Epithelial cell of proximal tubule (primary cell): ENCODE measurements at regions not wholly inside any gene's neighbourhood (a gene's known extent, or its start where the extent isn't known, plus 50 kb on each side); places are given as distances from the start of the nearest gene placed in this dataset.

Experiments
- DNase-seq: peaks from one replicate; pipeline ENCODE4 v3.0.0-alpha.2; 2011; ENCODE audit warnings: low read depth
- H3K4me3 ChIP-seq: 2 replicates; pipeline ENCODE4 v1.5.1; 2011; ENCODE audit warnings: low read depth, mild to moderate bottlenecking, low read length
- CTCF ChIP-seq: conservative IDR thresholded peaks from 2 replicates; pipeline ENCODE4 v1.5.1; 2012; ENCODE audit warnings: low read depth, mild to moderate bottlenecking, low read length

DNA sequence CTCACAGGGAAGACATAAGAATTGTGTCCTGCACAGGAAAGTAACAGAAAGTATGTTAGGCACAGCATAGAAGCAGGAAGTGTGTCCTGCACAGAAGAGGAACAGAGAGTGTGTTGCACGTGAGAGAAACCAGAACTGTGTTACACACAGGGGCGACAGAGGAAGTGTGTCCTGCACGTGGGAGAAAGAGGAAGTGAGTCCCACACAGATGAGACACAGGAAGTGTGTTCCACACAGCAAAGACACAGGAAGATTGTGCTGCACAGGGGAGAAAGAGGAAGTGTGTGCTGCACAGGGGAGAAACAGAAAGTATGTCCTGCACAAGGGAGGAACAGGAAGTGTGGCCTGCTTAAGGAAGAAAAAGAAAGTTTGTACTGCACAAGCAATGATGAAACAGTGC, 800.1 kb downstream of the CDY2B start:
- no peak for DNase-seq
- no peak overlapping the region for H3K4me3 ChIP-seq
- no peak for TF ChIP-seq CTCF

GRCh38 chrY:17067307-17067706, 812.7 kb downstream of the CDY2B start:
- H3K4me3 ChIP-seq = no peak overlapping the region
- no peak for TF ChIP-seq CTCF
- peak; percentile 76 for DNase-seq

- no peak overlapping the region for H3K4me3 ChIP-seq
- TF ChIP-seq CTCF = no peak
These were observed 827.0 kb downstream of the CDY2B start for GRCh38 chrY:17053041-17053440.

DNA sequence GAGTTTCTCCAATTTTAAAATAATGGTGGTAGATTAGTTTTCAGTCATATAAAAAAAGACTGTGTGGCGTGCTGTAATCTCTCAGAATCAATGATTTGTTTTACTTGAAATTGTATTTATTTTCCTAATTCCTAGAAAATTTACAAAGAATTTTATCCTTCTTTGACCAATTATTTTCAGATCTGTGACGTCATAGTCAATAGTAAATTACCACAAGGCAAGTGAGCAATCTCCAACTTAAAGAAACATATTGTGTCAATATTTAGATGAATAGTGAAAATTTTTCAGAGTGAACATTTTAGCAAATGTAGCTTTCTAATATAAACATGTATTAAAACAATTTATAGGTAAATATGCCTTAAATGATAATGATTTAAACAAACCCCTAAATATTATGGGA, 829.6 kb downstream of the CDY2B start:
- no peak overlapping the region for H3K4me3 ChIP-seq
- TF ChIP-seq CTCF = no peak
- DNase-seq = no peak

More at GRCh38 chrY:17053041-17053440, 827.0 kb downstream of the CDY2B start:
- no peak for DNase-seq

DNA sequence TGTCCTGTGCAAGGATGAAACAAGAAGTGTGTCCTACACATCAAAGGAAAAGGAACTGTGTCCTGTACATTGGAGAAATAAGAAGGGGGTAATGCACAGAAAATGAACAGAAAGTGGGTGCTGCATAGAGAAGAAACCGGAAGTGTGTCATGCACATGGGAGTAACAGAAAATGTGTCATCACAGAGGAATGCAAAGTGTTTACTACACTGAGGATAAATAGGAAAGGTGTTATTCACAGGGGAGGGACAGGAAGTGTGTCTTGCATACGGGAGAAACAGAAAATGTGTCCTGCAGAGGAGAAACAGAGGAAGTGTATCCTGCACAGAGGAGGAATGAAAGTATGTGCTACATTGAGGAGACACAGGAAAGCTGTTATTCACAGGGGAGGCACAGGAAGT, 834.9 kb downstream of the CDY2B start:
- TF ChIP-seq CTCF = no peak
- no peak for DNase-seq
- no peak overlapping the region for H3K4me3 ChIP-seq

GRCh38 chrY:17044723-17045122, 835.3 kb downstream of the CDY2B start:
- TF ChIP-seq CTCF = no peak
- no peak for DNase-seq
- no peak overlapping the region for H3K4me3 ChIP-seq

DNA sequence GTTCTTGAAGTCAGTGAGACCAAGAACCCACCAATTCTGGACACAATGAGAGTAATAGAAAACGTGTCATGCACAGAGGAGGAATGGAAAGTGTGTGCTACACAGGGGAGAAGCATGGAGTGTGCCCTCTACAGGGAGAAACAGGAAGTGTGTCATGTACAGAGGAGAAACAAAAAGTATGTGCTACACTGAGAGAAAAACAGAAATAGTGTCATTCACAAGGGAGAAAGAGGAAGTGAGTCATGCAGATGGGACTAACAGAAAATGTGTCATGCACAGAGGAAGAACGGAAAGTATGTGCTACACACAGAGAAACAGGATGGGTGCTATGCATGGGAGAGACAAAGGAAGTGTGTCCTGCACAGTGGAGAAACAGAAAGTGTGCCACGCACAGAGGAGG, 835.7 kb downstream of the CDY2B start:
- H3K4me3 ChIP-seq = no peak overlapping the region
- DNase-seq = peak; percentile 33
- TF ChIP-seq CTCF = peak; percentile 52
